Stimulated activated CD8-positive, alpha-beta memory T cell treated with anti-CD3 and anti-CD28 coated beads, Interleukin-7, amount 100 ng/mL, for 4 hours (primary cell): ENCODE measurements at regions not wholly inside any gene's neighbourhood (a gene's known extent, or its start where the extent isn't known, plus 50 kb on each side); places are given as distances from the start of the nearest gene placed in this dataset.

Source experiments
- DNase-seq, 2 donors: peaks; one replicate each; pipeline ENCODE4 v3.0.0-alpha.2; 2020; ENCODE audit warnings: low read depth in 2 of 2

DNA sequence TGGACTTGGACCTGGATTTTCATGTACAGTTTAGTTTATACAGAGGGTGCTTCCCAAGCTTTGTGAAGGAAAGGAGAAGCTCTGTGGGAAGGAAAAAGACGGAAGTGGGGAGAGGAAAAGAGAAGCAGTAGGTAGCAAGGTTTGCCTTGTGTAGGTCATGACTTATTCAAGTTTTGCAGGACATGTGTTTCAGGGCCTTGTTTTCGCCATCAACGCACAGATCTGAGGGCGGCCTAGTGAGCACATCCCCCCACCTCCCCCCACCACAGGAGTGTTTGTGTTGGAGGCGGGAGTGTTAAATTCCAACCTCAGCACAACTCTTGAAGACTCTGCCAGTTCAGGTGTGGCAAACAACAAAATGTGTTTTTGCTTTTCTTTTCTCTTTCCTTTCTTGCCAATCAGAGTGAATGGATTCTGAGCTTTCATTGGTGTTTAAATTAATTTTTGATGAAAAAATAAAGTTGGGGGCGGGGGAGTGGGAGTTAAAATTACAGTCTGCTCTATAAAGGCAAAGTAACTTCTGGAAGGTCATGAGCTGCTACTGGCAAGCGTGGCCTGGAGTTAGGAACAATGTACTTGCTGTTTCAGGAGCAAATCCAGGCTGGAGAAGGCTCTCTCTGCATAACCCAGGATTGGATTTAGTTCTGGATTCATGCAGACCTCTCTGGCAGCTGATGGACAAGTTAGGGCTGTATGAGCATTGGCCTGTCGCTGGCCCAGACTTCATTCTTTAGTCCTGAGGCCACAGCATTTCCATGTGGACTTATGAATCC, 338.5 kb downstream of the CD83 start:
- no peak for DNase-seq

DNA sequence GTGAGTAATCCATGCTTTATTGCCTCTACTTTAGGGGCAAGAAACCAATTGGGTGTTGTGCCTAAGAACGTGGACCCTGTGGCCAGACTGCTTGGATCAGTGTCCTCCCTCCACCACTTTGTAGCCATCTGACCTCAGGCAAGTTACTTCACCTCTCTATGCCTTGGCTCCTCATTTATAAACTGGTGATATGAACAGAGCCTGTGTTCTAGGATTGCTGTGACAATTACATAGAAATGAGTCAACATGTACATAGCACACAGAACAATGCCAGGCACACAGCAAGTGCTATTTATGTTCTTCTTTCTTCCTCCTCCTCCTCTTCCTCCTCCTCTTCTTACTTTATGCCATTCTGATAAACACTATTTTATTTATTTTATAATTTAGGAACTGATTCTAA, 339.4 kb downstream of the CD83 start:
- DNase-seq: no peak

DNA sequence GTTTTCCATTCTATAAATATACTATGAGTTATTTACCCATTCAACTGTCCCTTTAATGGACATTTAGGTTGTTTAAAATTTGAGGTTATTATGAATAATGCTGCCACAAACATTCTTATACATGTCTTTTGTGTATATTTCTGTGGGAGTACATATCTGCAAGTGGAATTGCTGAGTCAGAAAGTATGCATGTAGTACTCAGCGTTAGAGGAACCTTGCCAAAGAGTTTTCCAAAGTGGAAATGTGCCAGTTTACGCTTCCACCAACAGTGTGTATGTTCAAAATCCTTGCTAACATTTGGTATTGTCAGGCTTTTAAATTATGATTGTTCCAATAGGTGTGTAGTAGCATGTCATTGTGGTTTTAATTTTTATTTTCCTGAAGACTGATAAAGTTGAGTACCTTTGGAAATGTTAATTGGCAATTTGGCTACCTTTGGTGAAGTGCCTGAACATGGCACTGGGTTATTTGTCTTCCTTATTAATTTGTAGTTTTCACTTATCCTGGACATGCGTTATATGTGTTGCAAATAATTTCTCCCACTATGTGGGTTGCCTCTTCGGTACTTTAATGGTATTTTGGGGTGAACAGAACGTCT, 341.2 kb downstream of the CD83 start:
- no peak for DNase-seq

DNA sequence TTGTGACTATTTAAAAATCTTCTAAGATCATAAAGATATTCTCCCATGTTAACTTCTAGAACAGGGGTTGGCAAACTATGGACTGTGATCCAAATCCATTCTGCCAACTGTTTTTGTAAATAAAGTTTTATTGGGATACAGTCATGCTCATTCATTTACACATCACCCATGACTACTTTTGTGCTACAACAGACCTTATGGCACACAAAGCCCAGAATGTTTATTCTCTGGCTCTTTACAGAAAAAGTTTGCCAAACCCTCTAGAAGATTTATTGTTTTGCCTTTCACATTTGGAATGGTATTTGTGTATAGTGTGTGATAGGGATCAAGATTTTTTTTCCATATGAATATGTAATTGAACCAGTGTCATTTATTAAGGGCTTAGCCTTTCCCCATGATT, 341.7 kb downstream of the CD83 start:
- DNase-seq: no peak

DNA sequence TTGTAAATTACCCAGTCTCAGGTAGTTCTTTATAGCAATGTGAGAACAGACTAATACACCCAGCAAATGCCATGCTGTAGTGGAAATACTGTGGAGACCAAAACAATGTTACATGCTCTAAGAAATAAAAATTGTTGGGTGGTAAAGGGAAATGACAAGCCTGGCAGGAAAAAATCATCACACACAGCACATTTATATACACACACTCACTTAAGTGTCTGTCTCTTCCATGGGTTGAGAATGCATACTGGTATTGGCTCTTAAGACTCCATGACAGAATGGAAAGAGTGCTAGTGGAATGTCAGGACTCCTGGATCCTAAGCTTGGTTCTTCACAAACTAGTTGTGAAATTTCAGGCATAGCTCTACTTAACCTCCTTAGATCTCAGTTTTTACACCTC, 343.0 kb downstream of the CD83 start:
- no peak for DNase-seq

DNA sequence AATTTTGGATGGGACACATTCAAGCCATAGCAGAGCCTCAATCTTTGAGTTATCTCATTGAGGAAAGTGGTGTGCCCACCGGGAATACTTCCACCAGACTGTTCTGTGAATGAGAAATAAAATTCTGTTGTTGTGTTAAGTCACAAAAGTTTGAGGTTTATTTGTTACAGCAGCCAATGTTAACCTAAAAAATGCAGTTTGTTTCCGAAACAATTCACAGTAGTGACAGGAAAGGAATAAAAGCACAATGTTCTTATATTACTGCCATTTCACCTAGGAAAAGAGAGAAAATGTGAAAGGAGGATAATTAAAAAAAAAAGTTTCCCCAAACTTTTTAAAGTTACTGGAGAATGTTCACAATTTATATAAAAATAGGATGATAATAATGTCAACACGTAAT, 344.6 kb downstream of the CD83 start:
- DNase-seq: no peak

DNA sequence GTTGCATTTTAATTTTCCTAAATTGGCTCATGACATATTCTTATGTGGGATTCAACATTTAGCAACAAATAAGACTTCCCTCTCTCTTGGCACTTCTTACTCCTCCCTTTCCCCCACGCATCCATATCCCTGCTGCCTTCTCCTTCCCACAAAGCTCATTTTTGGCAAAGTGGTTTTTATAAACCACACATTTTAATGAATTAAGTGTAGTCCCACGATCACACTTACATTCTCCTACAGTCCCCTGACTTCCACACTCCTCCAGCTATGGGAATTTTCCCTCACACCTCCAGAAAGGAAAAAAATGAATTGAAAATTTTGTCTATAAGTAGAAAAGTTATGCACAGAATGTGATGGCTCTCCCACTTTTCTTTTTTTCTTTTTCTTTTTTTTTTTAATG, 345.0 kb downstream of the CD83 start:
- no peak for DNase-seq

DNA sequence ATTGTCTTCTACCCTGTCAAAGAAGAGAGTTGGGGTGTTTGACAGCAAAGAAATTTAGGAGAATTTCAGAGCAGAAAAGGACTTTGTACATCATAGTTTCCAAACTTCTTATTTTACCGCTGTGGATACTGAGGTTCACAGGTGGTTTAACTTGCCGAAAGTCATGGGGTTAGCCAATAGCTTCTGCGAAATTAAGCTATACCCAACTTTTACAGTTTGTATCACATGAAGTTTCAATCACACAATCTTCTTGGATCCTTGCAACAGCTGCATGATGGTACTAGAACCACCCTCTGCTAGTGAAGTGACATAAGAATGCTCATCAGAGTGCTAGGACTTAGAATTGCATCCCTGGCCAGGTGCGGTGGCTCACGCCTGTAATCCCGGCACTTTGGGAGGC, 345.5 kb downstream of the CD83 start:
- no peak for DNase-seq

DNA sequence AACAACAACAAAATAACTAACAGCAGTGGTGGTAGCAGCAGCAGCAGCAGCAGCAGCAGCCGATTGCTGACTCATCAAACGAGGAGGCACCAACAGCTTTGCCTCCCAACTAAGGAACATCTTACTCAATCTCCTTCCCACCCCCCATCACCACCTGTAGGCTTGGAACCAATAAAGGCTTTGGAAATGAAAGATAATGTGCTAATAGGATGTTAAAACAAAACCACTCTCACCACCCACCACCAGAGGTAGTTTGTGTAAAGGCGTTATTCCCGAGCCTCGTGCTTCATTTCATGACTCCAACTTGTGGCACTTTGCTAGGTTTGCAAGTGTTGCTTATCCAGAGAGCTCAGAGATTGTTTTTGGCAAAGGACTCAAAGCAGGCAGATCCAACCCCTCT, 346.5 kb downstream of the CD83 start:
- DNase-seq: no peak

DNA sequence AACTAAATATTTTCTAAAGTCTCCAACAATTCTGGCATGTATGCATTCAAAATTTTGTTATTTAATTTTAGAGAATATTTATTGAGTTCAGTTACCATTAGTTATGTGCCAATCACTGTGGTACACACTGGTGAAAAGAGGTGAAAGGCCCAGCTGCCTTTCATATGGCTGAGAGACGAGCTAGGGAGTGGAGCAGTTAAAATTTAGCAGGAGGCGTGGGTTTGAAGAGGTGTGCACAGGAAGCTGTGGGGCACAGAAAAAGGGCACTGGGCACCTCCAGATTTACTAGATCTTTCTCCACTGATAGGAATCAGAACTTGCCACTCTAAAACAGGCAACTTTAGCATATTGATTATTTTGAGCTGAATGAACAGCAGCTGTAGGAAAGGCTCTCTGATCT, 347.1 kb downstream of the CD83 start:
- DNase-seq: no peak

DNA sequence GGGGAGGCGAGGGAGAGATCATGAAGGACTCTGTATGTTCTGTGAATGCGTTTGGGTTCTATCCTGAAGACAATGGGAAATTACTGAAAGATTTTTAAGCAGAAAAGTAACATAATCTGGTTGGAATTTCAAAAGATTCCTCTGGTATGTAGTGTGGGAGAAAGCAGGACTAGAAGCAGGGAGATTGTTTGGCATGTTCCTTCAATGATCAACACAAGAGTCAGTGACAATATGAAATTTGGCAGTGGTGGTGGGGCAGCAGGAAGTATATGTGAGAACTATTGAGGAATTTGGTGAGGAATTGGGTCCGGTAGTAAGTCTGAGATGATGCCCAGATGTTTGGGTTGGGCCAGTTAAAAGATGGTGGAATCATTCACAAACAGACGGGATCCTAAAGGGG, 348.7 kb downstream of the CD83 start:
- no peak for DNase-seq

DNA sequence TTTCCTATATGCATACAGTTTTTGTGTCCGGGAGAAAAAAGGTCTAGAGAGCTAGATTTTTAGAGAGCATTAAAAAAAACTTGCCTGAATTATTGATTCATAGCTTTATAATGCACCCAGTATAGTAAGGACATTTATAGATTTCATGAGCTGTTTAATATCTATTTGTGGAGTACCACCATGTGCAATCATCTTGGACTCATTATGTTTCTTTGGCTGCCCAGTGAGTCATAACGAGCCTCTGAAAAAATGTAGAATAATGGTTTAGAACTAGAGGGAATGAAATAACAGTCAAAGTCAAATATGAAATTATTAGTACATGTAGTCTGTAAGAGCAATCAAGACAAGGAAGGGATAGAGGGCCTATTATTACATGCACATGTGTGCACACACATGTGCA, 350.0 kb downstream of the CD83 start:
- DNase-seq: no peak

DNA sequence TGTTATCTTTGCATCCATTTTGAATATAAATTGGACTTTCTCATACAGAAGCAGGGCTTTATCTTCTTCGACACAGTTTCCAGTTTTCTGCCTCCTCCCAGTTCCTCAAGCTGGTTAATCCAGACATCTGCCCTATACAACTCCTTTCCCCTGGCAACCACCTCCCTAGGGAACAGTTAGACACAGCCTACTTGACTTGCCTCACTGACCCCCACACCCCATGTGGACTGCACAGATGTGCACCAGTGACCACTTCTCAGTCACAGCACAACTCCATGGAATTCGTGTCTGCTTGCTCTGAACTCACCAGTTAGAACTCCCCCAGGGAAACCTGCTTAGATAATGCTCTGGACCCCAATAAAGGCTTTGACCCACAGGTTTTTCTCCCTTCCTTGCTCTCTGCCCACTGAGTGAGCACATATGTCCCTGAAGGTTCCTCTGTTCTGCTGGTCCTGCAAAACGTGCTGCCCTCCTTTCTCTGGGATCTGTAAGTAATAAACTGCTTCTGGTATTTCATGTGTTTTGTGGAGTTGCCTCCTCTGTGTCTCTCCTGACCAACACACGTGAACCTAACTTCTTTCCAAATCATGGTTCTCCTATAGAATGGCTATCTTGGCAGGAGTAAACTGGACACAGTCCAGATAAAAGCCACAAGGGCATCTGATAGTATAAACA, 351.2 kb downstream of the CD83 start:
- no peak for DNase-seq

DNA sequence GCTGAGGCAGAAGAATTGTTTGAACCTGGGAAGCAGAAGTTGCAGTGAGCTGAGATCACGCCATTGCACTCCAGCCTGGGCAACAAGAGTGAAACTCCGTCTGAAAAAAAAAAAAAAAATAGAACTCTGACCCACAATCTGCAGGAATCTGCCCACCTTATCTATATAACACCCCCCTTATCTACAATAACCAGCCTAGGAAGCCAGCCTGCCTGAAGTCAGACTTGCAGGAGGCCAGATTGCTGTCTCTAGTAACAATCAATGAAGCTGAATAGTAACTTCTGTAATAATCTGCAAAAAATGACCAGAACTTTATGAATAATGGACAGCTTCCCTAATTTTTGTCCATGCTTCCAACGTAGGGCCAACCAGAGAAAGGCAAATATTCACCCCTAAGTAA, 352.5 kb downstream of the CD83 start:
- DNase-seq: no peak

DNA sequence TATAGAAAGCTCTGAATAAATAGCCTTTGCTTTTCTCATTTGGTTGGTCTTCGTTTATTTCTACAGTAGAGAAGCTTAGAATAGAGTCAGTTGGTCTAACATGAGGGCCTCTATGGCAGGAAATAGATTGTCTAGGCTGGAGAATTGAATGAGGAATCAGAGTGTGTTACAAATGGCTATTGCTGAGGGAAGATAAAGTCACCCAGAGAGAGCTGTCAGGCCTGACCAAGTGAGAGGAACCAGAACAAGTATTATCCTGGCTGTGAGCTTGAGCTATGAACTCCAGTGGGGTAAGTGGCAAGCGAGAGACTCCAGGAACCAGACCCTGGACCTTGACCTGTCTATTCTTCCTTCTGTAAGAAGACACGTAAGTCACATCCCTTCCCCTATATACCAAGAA, 353.1 kb downstream of the CD83 start:
- no peak for DNase-seq

DNA sequence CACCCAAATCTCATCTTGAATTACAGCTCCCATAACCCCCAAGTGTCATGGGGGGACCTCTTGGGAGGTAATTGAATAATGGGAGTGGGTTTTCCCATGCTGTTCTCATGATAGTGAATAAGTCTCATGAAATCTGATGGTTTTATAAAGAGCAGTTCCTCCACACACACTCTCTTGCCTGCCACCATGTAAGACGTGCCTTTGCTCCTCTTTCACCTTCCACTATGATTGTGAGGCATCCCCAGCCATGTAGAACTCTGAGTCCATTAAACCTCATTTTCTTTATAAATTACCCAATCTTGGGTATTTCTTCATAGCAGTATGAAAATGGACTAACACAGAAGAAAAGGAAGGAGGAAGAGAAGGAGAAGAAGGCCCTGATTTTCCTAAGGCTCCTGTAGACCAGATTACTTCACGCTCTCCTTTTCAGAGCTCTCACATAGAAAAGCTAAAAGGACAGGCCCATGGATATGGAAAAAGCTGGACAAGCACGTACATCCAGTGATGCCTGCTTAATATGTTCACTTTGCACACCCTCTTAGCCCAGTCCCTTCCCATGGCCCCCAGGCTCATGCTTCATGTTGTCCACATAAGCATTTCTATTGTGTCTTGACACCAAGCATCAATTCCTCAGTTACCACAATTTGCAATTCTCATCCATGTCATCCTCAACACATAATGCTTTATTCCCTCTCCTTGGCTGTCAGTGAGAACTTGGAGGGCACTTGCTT, 354.8 kb downstream of the CD83 start:
- no peak for DNase-seq

DNA sequence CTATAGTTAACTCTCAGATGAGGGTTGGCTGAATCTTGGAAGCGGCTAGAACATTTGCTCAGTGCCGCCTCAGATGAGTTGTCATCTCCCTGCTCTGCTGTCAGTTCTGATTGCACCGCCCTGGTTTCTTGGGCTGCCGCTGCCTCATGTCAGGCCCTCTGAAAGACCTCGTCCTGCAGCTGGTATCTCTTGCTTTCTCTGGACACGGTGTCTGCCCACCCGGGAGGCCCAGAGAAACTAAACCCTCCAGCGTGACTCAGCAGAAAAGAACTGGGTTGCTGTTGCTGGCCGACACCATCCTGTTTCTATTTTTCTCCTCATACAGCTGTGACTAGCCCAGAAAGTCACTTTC, 355.4 kb downstream of the CD83 start:
- DNase-seq: no peak

DNA sequence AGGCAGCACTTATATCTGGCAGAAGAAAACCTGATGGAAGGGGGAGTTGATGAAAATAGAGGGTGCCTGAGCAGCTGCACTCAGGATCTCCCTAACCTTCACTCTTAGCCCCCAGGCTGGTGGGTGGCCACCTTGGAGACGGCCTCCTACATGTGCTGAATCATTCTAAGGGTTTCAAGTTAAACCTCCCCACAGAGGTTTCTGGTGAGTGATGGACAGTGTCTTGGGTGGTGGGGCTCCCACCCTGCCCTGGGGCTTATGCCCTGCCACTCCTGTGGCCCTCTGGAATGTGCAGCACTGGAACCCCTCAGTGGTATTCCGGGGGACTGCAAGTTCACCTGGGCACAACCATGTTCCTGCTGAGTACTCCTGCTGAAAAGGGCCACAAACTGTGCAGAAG, 357.2 kb downstream of the CD83 start:
- DNase-seq: no peak

DNA sequence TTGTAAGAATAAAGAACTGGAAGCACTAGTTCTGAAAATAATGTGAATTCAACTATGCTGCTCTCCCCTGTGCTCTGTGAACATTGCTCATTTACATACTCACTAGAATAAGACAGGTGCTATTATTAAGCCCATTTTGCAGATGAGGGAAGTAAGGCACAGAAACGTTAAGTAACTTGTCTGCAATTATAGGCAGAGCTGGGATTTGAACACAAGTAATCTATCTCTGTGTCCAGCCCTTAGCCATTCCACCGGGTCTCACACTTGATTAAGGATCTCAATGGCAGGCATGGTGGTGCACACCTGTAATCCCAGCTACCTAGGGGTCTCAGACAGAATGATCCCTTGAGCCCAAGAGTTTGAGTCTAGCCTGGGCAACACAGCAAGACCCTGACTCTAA, 357.7 kb downstream of the CD83 start:
- DNase-seq: no peak

DNA sequence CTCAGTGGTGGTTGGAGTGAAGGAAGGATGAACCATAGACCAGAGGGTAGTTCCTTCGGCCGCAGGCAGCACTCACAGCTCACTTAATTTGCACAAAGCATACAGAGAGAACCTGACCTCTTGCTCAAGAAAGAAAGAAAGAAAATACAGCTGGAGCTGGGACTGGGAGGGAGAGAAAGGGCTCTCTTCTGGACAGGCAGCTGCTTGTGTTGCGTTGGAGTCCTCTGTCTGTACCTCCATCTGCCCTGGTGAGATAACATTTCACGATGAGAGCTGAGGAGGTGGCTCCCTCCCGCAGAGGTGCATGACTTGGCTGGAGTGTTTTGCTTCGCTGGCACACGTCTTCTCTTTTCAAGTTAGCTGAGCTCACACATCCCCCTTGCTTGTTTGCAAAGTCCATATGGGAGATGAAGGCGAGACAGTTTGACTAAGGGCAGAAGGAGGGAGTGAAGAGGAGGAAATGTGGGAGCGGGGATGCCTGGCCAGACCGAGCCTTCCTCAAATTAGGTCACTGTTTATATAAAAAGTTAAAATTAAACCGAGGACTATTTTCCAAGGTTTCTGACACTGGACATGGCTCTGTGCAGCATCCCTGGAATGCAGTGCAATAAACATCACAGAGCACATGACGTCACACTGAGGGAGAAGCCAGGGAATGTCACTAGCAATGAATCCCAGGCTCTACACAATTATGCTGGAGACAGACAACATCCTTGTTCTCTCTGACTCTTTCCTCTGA, 359.4 kb downstream of the CD83 start:
- no peak for DNase-seq

DNA sequence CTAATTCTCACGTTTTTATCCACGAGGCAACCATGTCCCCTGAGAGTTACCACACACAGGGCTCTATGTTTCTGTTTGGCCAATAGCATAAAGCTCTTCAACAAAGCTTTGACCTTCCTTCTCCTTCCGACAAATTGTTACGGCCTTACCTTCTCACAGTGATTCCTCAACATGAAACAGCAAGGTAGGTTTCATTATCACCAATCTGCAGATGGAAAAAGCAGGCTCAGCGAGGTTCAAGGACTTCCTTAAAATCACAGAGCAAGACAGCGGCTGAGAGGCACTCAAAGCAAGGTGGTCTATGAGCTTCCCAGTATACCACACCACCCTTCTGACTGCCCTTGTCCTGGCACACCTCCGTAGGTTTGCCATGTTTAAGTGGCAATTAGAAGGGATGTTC, 360.0 kb downstream of the CD83 start:
- no peak for DNase-seq
